ENCODE measurements at regions not wholly inside any gene's neighbourhood (a gene's known extent, or its start where the extent isn't known, plus 50 kb on each side); places are given as distances from the start of the nearest gene placed in this dataset.

DNA sequence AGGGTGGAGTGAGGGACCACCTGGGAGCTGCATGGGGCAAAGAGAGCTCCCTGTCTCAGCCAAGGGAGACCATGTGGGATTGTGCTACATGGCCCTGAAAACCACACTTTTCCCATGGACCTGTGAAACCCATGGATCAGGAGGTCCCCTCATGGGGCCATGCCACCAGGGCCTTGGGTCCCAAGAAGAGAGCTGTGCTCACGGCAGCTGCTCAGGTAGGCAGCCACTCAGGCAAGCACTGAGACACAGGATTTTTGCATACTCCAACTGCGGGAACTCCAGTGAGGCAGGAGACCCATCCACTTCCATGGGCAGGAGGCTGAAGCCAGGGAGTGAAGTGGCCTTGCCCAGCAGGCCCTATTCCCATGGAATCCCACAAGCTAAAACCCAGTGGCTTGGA, 190.0 kb downstream of the KCNA4 start:
- TF ChIP-seq, protein P1, sequence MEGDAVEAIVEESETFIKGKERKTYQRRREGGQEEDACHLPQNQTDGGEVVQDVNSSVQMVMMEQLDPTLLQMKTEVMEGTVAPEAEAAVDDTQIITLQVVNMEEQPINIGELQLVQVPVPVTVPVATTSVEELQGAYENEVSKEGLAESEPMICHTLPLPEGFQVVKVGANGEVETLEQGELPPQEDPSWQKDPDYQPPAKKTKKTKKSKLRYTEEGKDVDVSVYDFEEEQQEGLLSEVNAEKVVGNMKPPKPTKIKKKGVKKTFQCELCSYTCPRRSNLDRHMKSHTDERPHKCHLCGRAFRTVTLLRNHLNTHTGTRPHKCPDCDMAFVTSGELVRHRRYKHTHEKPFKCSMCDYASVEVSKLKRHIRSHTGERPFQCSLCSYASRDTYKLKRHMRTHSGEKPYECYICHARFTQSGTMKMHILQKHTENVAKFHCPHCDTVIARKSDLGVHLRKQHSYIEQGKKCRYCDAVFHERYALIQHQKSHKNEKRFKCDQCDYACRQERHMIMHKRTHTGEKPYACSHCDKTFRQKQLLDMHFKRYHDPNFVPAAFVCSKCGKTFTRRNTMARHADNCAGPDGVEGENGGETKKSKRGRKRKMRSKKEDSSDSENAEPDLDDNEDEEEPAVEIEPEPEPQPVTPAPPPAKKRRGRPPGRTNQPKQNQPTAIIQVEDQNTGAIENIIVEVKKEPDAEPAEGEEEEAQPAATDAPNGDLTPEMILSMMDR (IDR thresholded peaks at IDR 0.05 in 2 of 3, conservative IDR thresholded peaks at IDR 0.05 in 1 of 3; ENCODE audit: borderline replicate concordance in 1 of 3, insufficient read depth in 1 of 3, low read depth in 2 of 3, low read length in 2 of 3): no peak
- no peak for TF ChIP-seq EZH2phosphoT487 (IDR thresholded peaks at IDR 0.05; ENCODE audit: borderline replicate concordance)
- TF ChIP-seq RAD21 (IDR thresholded peaks at IDR 0.05; ENCODE audit: low read depth): no peak
- no peak for TF ChIP-seq POLR2A (IDR thresholded peaks at IDR 0.05; ENCODE audit: borderline replicate concordance, extremely low read depth, insufficient read depth, insufficient read length)
